Activated CD4-positive, alpha-beta T cell treated with anti-CD3 and anti-CD28 coated beads, Interleukin-2, amount 50 U/mL, for 24 hours (primary cell): ENCODE measurements at regions not wholly inside any gene's neighbourhood (a gene's known extent, or its start where the extent isn't known, plus 50 kb on each side); places are given as distances from the start of the nearest gene placed in this dataset.

ENCODE experiments used
- DNase-seq, 2 donors: peaks; one replicate each; pipeline ENCODE4 v3.0.0-alpha.2; 2020; ENCODE audit warnings: low read depth in 1 of 2, low spot score in 1 of 2

DNA sequence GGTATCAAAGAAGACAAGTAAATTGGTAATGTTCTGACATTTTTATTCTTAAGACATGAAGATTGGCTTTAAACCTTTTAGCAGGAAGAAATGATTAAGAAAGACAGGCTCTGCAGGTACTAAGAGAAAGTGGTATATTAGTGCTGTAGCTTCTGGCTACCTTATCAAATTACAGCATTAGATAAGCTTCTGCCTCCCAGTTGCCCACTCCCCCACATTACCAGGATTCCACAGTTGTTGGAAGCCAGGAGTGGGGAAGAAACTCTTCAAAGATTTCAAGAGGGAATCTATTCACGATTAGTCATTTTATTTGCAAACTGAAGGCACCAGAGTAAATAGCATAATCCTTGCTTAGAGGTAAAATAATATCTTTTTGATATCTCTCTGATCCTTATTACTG lies 274.9 kb downstream of the LMO4 start:
- DNase-seq = no peak

- no peak for DNase-seq
Measured at GRCh38 chr1:87612956-87613355, 284.3 kb downstream of the LMO4 start.

DNA sequence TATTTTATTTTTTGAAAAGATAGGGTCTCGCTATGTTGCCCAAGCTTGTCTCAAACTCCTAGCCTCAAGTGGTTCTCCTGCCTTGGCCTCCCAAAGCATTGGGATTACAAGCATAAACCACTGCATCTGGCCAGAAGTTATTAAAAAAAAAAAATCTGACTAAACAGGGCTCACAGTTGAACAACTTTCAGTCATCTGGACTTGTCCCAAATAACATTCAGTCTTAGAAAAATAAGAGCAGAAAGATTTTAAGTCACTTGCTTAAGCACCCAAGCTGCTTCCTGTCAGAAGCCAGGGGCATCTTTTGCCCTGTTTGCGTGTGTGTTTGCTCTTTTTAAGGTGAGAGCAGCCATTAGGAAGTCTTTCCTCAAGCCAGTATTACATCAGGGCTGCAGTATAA lies 286.8 kb downstream of the LMO4 start:
- DNase-seq = no peak

DNA sequence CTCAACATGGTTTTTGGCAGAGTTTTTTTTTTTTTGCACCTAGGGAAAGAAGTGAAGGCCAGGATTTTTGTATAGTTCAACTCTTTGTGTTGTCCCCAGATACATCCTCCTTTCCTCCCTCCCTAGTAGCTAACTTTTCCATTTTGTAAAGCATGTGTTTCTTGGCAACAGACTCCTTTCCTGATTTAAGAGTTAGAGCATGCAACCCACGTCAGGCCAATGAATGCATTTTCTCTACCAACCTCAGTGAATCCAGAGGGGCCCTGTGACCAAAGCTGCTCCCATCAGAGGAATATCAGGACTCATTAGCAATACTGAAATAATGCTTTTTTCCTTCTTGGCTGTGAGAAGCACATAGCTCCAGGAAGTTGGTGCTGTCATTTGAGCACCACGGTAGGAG lies 287.2 kb downstream of the LMO4 start:
- DNase-seq = no peak

- DNase-seq = no peak
Measured at GRCh38 chr1:87620807-87621206, 292.1 kb downstream of the LMO4 start.

GRCh38 chr1:87629673-87630072 lies 301.0 kb downstream of the LMO4 start:
- DNase-seq = no peak

- no peak for DNase-seq
Measured at GRCh38 chr1:87632232-87632631, 303.6 kb downstream of the LMO4 start.

DNA sequence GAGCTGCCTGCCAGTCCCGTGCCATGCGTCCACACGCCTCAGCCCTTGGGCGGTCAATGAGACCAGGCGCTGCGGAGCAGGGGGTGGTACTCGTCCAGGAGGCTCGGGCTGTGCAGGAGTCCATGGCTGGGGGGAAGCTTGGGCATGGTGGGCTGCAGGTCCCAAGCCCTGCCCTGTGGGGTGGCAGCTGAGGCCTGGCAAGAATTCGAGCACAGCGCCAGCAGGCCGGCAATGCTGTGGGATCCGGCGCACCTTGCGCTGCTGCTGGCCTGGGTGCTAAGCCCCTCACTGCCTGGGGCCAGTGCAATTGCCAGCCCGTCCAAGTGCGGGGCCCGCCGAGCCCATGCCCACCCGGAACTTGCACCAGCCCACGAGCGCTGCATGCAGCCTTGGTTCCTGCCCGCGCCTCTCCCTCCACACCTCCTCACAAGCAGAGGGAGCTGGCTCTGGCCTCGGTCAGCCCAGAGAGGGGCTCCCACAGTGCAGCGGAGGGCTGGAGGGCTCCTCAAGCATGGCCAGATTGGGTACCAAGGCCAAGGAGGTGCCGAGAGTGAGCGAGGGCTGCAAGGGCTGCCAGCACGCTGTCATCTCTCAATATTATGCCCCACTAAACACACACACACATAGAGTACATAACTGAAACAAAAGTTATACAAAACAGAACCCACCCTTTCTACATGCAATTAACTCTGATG lies 307.7 kb downstream of the LMO4 start:
- DNase-seq = no peak

DNA sequence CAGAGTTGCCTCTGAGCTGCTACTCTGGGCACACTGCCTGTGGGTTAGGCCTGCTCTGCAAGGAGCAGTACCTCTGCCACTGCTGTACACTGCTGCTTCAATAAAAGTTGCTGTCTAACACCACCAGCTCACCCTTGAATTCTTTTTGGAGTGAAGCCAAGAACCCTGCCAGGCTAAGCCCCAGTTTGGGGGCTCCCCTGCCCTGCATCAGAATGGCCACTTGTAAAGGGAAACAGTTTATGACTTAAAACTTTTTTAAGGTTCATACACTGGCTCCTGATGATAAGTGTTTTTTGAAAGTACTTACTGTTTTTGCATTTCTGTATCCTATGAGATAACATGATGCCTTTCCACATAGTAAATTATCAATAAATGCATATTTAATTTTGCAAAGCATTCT lies 310.0 kb downstream of the LMO4 start:
- DNase-seq = no peak

GRCh38 chr1:87641996-87642395 lies 313.3 kb downstream of the LMO4 start:
- no peak for DNase-seq

DNA sequence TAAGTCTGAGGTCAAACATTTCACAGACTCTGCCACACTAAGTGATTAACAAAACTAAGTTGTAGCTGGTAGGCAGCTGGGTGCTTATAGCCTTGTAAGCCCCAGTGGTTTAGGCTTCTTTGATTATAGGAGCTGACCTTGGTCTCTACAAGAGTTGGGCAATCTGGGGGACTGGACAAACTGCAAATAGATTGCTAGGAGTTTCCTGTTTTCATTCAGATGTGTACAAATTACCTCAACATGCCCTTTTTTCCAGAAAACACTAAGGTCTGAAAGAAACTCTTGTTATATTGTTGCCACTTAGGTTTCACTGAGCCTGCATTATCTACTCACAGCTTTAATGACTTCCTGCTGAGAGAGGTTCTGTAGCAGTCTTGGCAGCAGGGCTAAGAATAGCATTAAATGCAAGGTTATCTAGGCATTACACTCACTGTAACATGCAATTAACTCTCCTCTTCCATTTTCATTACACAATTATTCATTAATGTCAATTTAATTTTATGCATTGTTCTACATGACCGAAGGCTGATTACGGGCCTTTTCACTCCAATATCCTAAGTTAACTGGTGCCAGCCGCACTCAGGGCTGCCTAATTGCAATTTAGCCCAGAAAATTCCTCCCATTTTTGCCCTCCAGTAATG lies 314.0 kb downstream of the LMO4 start:
- DNase-seq = no peak

DNA sequence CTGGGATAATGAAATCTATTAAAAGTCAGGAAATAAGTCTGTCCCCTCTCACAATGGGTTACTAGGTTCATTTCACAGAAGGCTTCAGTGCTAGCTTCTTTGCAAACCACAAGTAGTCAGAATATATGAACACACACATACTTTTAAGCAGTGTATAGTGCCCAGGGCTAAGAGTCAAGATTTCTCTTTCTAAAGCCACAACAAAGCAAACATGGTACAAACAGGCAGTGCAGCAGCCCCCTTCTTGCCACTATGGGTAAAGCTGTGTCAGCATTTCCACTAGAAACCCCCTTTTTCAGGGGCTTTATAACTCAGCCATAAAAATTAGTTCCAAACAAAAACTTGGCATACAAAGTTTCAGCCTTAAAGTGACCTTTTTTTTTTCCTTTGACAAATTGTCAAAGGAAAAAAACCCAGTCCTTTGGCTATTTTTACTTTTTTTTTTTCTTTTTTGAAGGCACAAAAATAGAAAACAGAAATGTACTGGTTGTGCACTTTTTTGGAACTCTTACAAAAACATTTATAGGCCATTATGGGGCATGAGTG lies 315.4 kb downstream of the LMO4 start:
- no peak for DNase-seq

DNA sequence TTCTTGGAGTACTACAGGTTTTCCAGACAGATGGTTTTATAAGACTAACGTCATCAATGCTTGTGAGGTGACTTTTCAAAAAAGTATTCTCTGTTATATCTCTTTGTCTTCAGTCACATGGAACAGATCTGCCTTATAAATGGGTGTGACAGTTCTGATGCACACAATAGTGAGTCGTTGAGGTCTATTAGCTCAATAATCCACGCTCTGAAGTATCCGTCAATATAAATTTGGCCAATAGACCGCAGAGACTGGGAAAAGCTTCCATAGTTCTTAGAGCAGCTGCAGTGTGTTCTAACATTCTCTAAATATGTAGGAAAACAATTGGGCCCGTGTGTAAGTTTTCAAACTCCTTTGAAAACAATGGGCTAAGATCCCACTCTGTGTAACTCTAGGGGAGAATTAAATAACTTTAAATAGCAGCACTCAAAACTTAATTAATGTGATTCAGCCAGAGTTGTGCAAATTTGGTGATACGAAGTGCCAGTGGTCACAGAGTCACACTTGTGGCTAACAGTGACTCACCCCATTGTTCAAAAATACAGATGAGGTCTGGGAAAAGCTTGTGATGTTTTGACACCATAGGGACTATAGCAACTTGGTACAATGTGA lies 316.0 kb downstream of the LMO4 start:
- DNase-seq = no peak

DNA sequence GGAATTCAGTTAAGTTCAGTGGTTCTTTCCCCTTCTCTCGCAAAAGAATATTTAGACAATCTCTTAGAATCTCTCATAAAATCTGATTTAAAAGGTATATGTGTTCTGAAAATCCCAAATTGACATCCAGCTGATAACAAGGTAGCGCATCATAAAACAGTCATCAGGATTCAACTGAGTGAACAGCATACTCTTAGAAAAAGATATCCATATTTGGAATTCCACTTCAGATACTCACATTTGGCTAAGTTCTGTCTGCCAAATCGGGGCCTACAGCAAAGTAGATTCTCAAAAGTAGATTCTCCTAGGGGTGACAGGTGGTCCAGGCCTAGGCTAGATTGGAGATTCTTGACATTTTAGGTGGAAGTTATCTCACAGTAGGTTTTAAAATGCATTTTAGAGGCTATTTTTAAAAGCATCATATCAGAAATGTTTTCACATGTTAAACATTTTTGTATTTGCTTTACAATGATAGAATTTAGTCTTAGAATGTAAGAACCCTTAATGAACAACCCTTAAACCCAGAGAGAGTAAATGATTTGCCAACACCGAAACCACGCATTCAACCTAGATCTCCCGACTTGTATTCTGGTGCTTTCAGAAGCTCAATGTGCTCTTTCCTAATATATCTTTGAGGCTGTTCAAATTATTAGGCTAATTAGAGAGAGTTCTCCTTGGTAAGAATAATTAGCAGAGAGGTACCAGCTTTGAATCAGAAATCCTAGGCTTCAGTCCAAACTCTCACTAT lies 318.9 kb downstream of the LMO4 start:
- no peak for DNase-seq

GRCh38 chr1:87648323-87649119 lies 319.8 kb downstream of the LMO4 start:
- no peak for DNase-seq

DNA sequence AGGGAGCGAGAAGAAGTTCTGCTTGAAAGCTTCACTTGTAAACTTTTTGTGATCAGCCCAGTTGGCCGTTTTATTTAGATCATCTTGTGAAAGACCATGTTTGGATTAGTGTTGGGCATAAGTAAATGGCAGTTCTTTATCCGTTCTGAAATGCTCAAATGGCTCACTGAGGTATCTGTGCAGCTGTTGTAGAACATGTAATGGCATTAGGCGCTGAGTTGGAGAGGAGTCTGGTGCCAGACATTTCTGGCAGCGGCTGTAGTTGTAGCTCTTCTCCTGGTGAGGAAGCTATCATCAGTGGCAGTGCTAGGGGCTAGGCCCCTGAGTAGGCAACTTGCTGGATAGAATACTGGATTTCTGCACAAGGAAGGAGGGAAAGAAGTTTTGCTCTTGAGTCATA lies 321.6 kb downstream of the LMO4 start:
- no peak for DNase-seq

GRCh38 chr1:87652176-87652575 lies 323.5 kb downstream of the LMO4 start:
- DNase-seq = no peak

GRCh38 chr1:87665151-87665550 lies 336.5 kb downstream of the LMO4 start:
- no peak for DNase-seq

- no peak for DNase-seq
Measured at GRCh38 chr1:87666681-87667080, 338.0 kb downstream of the LMO4 start.

- DNase-seq = no peak
Measured at GRCh38 chr1:87669674-87670073, 341.0 kb downstream of the LMO4 start.

DNA sequence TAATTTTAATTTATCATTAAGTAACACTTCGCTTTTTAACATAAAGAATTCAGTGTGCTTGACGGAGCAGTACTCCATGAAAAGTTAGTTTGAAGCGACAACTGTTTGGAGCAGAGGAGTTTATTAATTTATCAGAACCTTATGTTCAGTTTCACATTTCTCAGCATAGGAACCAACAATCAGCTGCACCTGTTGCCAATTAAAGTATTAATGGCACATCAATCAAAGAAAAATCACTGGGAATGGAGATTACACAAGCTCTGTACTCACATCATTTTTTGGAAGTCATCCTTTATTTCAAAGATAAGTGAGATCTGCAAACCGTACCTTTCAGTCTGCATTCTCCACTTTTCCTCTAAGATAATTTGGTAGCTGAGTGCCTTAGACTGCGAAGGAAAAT lies 344.6 kb downstream of the LMO4 start:
- DNase-seq = no peak
